Stomach (tissue), 8 donors: ENCODE measurements at regions not wholly inside any gene's neighbourhood (a gene's known extent, or its start where the extent isn't known, plus 50 kb on each side); places are given as distances from the start of the nearest gene placed in this dataset.

ENCODE experiments used
- DNase-seq, 2 donors: peaks; one replicate each; pipeline versions ENCODE4 v3.0.0 to v3.0.0-alpha.2; 2013 to 2019
- H3K27ac ChIP-seq, 5 donors: fragments of 200-600 bp in 4 of 5; sonication (generic) in 4 of 5; one replicate each; pipeline ENCODE4 v1.5.1; 2013 to 2019; ENCODE audit warnings: mild to moderate bottlenecking in 1 of 5, moderate library complexity in 1 of 5
- H3K27me3 ChIP-seq, 3 donors: fragments of 200-600 bp; sonication (generic); one replicate each; pipeline ENCODE4 v1.5.1; 2017 to 2019; ENCODE audit warnings: mixed run types in 1 of 3
- H3K36me3 ChIP-seq, 4 donors: fragments of 200-600 bp; sonication (generic); 1 replicate in 3 of 4; 2 replicates in 1 of 4; pipeline ENCODE4 v1.5.1; 2016 to 2019
- H3K4me1 ChIP-seq, 4 donors: fragments of 200-600 bp; sonication (generic); one replicate each; pipeline ENCODE4 v1.5.1; 2016 to 2019
- H3K4me3 ChIP-seq, 4 donors: fragments of 200-600 bp; sonication (generic) in 3 of 4; one replicate each; pipeline ENCODE4 v1.5.1; 2016 to 2019; ENCODE audit warnings: mild to moderate bottlenecking in 1 of 4
- H3K9me3 ChIP-seq, 4 donors: fragments of 200-600 bp; sonication (generic); one replicate each; pipeline ENCODE4 v1.5.1; 2016 to 2019
- CTCF ChIP-seq, 7 experiments: fragments of 450-650 bp in 4 of 7; fragments of 200-600 bp in 3 of 7; sonication (generic) in 3 of 7; IDR thresholded peaks; one replicate each; pipeline ENCODE4 v1.5.1; 2016 to 2019; ENCODE audit warnings: antibody characterized with exemption in 7 of 7, control low read depth in 2 of 7, mild to moderate bottlenecking in 1 of 7
- EP300 ChIP-seq: sonication (generic); formaldehyde crosslinking; IDR thresholded peaks from one replicate; pipeline ENCODE4 v1.6.1; 2017; ENCODE audit warnings: antibody characterized with exemption
- POLR2A ChIP-seq, 4 donors: fragments of 450-650 bp; IDR thresholded peaks; one replicate each; pipeline ENCODE4 v1.6.1; 2016; ENCODE audit warnings: antibody characterized with exemption in 4 of 4, control low read depth in 2 of 4, mild to moderate bottlenecking in 1 of 4, moderate library complexity in 1 of 4
- POLR2AphosphoS5 ChIP-seq, 3 donors: sonication (generic); formaldehyde crosslinking; IDR thresholded peaks; one replicate each; pipeline ENCODE4 v1.6.1; 2016; ENCODE audit warnings: antibody characterized with exemption in 3 of 3
- WGBS, 5 donors: extraction: QIAGEN DNeasy Blood & Tissue Kit in 3 of 5; methylation state at CpG; one replicate each; pipeline versions ENCODE4 v1.1.5 to v1.1.7; 2013 to 2018; 5-methylcytosine and 5-hydroxymethylcytosine counted together
- intact Hi-C: fragments of 100-400 bp; cut with DNase I; formaldehyde crosslinking; loops from one replicate; pipeline ENCODE4 v1.15.1; 2023; ENCODE audit warnings: low total_unique reads
- donor health status: healthy with polysubstance abuse.
- donor health status: Bipolar disorder and iron deficiency.
- donor health status: healthy.

- Histone ChIP-seq H3K27me3 (no peaks in the 10 kb centered on the region), H3K27ac (no peak overlapping the region), H3K4me3 (no peak overlapping the region), H3K4me1 (peaks cover 0 to 9% (median 0%) of the 10 kb centered on the region in 4 donors), H3K9me3 (no peaks in the 10 kb centered on the region), H3K36me3 (no peaks in the 10 kb centered on the region)
- intact Hi-C loops = no loop called here
- WGBS, 5 donors = 90 to 100% (median 100%) methylated on average over 3 of the region's 3 CpGs
- TF ChIP-seq POLR2A (IDR thresholded peaks at IDR 0.05) = no peak
- no peak for TF ChIP-seq CTCF (IDR thresholded peaks at IDR 0.05)
- no peak for TF ChIP-seq EP300
- TF ChIP-seq POLR2AphosphoS5 (IDR thresholded peaks at IDR 0.05) = no peak
- no peak for DNase-seq
These were observed 128.6 kb upstream of the PARP11 start for GRCh38 chr12:4001841-4002240.

GRCh38 chr12:4001031-4001430, 127.8 kb upstream of the PARP11 start:
- Histone ChIP-seq H3K9me3 (no peaks in the 10 kb centered on the region), H3K4me1 (peaks cover 0 to 9% (median 0%) of the 10 kb centered on the region in 4 donors), H3K27ac (no peak overlapping the region), H3K36me3 (no peaks in the 10 kb centered on the region), H3K27me3 (no peaks in the 10 kb centered on the region), H3K4me3 (no peak overlapping the region)
- intact Hi-C loops = no loop called here
- TF ChIP-seq CTCF (IDR thresholded peaks at IDR 0.05) = no peak
- DNase-seq = no peak

GRCh38 chr12:3999904-4000303, 126.7 kb upstream of the PARP11 start:
- no peak for TF ChIP-seq EP300
- no peak for TF ChIP-seq POLR2A (IDR thresholded peaks at IDR 0.05)
- Histone ChIP-seq H3K27ac (peak overlapping the region in 1 of 5 donors; percentile 50), H3K4me1 (peaks cover 0 to 9% (median 0%) of the 10 kb centered on the region in 4 donors), H3K4me3 (no peak overlapping the region), H3K27me3 (no peaks in the 10 kb centered on the region), H3K36me3 (no peaks in the 10 kb centered on the region), H3K9me3 (no peaks in the 10 kb centered on the region)
- DNase-seq = no peak
- intact Hi-C loops = loop anchor here (10.0 kb wide), 1 partner anchor 275 kb away; the partner anchor contains the start of gene CCND2
- WGBS, 5 donors = 80 to 87% (median 86%) methylated on average over 8 of the region's 8 CpGs

GRCh38 chr12:3998968-3999792, 126.0 kb upstream of the PARP11 start:
- no peaks in the 10 kb centered on the region for H3K27me3 ChIP-seq
- H3K4me1 ChIP-seq = peaks cover 0 to 9% (median 0%) of the 10 kb centered on the region in 4 donors
- intact Hi-C loops = loop anchor here (10.0 kb wide), 1 partner anchor 276 kb away; the partner anchor contains the start of gene CCND2
- H3K27ac ChIP-seq = peak overlapping the region in 2 of 5 donors; percentile 34 to 50
- H3K4me3 ChIP-seq = no peak overlapping the region
- TF ChIP-seq CTCF (IDR thresholded peaks at IDR 0.05) (no peak), POLR2AphosphoS5 (IDR thresholded peaks at IDR 0.05) (peak in 1 of 3 donors; percentile 19)
- peak; percentile 64 to 95 for DNase-seq
- no peaks in the 10 kb centered on the region for H3K36me3 ChIP-seq
- 38 to 52% (median 45%) methylated on average over 7 of the region's 7 CpGs for WGBS, 5 donors
- H3K9me3 ChIP-seq = no peaks in the 10 kb centered on the region

- H3K9me3 ChIP-seq = no peaks in the 10 kb centered on the region
- no peak overlapping the region for H3K27ac ChIP-seq
- intact Hi-C loops = loop anchor here (10.0 kb wide), 1 partner anchor 276 kb away; the partner anchor contains the start of gene CCND2
- H3K4me3 ChIP-seq = no peak overlapping the region
- no peaks in the 10 kb centered on the region for H3K27me3 ChIP-seq
- no peak for DNase-seq
- WGBS, 5 donors = 82 to 93% (median 88%) methylated on average over 5 of the region's 5 CpGs
- no peaks in the 10 kb centered on the region for H3K36me3 ChIP-seq
- TF ChIP-seq POLR2AphosphoS5 (IDR thresholded peaks at IDR 0.05) (no peak), CTCF (IDR thresholded peaks at IDR 0.05) (no peak), POLR2A (IDR thresholded peaks at IDR 0.05) (no peak), EP300 (no peak)
- peaks cover 0 to 9% (median 0%) of the 10 kb centered on the region in 4 donors for H3K4me1 ChIP-seq
These were observed 125.2 kb upstream of the PARP11 start for GRCh38 chr12:3998397-3998796.
